ENCODE measurements at regions not wholly inside any gene's neighbourhood (a gene's known extent, or its start where the extent isn't known, plus 50 kb on each side); places are given as distances from the start of the nearest gene placed in this dataset.

DNA sequence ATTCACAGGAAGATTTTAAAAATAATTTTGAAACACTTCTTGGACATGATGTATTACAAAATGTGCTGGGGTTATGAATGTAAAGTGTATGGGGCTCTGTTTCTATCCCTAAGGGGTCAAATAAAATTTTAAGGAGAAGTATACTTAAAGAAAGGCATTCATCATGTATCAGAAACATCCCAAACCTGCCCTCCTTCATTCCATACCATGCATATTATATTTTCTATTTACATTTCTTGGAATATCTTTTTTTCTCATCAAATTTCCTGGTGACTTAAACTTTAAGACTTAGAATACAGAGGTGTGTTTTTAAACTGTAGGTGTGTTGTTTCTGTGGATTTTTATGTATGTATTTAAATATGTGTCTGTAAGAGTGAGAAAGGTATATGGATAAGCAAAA lies 96.1 kb upstream of the ADAMTS19 start:
- no peak for TF ChIP-seq EZH2phosphoT487 (IDR thresholded peaks at IDR 0.05; ENCODE audit: borderline replicate concordance, low read length)
- TF ChIP-seq, protein P1, sequence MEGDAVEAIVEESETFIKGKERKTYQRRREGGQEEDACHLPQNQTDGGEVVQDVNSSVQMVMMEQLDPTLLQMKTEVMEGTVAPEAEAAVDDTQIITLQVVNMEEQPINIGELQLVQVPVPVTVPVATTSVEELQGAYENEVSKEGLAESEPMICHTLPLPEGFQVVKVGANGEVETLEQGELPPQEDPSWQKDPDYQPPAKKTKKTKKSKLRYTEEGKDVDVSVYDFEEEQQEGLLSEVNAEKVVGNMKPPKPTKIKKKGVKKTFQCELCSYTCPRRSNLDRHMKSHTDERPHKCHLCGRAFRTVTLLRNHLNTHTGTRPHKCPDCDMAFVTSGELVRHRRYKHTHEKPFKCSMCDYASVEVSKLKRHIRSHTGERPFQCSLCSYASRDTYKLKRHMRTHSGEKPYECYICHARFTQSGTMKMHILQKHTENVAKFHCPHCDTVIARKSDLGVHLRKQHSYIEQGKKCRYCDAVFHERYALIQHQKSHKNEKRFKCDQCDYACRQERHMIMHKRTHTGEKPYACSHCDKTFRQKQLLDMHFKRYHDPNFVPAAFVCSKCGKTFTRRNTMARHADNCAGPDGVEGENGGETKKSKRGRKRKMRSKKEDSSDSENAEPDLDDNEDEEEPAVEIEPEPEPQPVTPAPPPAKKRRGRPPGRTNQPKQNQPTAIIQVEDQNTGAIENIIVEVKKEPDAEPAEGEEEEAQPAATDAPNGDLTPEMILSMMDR (conservative IDR thresholded peaks at IDR 0.05; ENCODE audit: low read depth, low read length): no peak
